PC-9 (cell line): ENCODE measurements at regions not wholly inside any gene's neighbourhood (a gene's known extent, or its start where the extent isn't known, plus 50 kb on each side); places are given as distances from the start of the nearest gene placed in this dataset.
A peak's percentile ranks its signal among the peaks of the same experiment; 100 is the strongest.

Experiments
- BruUV-seq: library from RNA; stranded (reverse); fragments of 400-500 nt; replicated peaks from 2 replicates; lab custom pipeline; 2021; lab: Mats Ljungman, UMichigan
- CTCF ChIA-PET: fragments of 300-600 bp; sonication (Branson Sonifier 250); formaldehyde crosslinking; loops from one replicate; lab custom pipeline; 2022; ENCODE audit warnings: antibody characterized with exemption; lab: Charles Lee
- POLR2A ChIA-PET: fragments of 300-600 bp; sonication (Branson Sonifier 250); formaldehyde crosslinking; loops from one replicate; lab custom pipeline; 2022; ENCODE audit warnings: antibody characterized with exemption; ENCODE audit not compliant: unreplicated experiment; lab: Charles Lee
- DNase-seq, 2 experiments: peaks; one replicate each; pipeline versions ENCODE4 v3.0.0 to v3.0.0-alpha.2; 2015 to 2022; ENCODE audit warnings: mixed read lengths in 1 of 2
- H2AFZ ChIP-seq: fragments of 200-600 bp; sonication (generic); 2 replicates; pipeline ENCODE4 v1.8.1; 2017; ENCODE audit warnings: antibody characterized with exemption
- H3F3A ChIP-seq: fragments of 200-600 bp; sonication (generic); 2 replicates; pipeline ENCODE4 v1.8.1; 2017; ENCODE audit warnings: antibody characterized with exemption, mild to moderate bottlenecking, low read depth; ENCODE audit not compliant: insufficient read depth
- H3K27ac ChIP-seq: fragments of 200-600 bp; sonication (generic); 2 replicates; pipeline ENCODE4 v1.6.1; 2016; ENCODE audit warnings: mixed run types
- H3K27me3 ChIP-seq: fragments of 200-600 bp; sonication (generic); 2 replicates; pipeline ENCODE4 v1.6.1; 2016; ENCODE audit warnings: low read depth, mixed run types; ENCODE audit not compliant: insufficient read depth
- H3K36me3 ChIP-seq: fragments of 200-600 bp; sonication (generic); 2 replicates; pipeline ENCODE4 v1.6.1; 2016; ENCODE audit warnings: low read depth, mixed run types
- H3K4me1 ChIP-seq: fragments of 200-600 bp; sonication (generic); replicated peaks from 2 replicates; pipeline ENCODE4 v1.6.1; 2016; ENCODE audit warnings: mixed run types; ENCODE audit not compliant: insufficient read depth
- H3K4me2 ChIP-seq: fragments of 200-600 bp; sonication (generic); 2 replicates; pipeline ENCODE4 v1.6.1; 2017; ENCODE audit warnings: mixed run types
- H3K4me3 ChIP-seq: fragments of 200-600 bp; sonication (generic); 2 replicates; pipeline ENCODE4 v1.6.1; 2016; ENCODE audit warnings: mixed run types
- H3K79me2 ChIP-seq: fragments of 200-600 bp; sonication (generic); 2 replicates; pipeline ENCODE4 v1.6.1; 2017; ENCODE audit warnings: low read depth, mixed run types
- H3K9me2 ChIP-seq: fragments of 200-600 bp; sonication (generic); 2 replicates; pipeline ENCODE4 v1.8.1; 2017; ENCODE audit warnings: mild to moderate bottlenecking; ENCODE audit not compliant: insufficient read depth
- H3K9me3 ChIP-seq: fragments of 200-600 bp; sonication (generic); 2 replicates; pipeline ENCODE4 v1.8.1; 2016; ENCODE audit warnings: low read depth; ENCODE audit not compliant: insufficient read depth
- H4K20me1 ChIP-seq: fragments of 200-600 bp; sonication (generic); 2 replicates; pipeline ENCODE4 v1.8.1; 2017; ENCODE audit not compliant: insufficient read depth
- EZH2 ChIP-seq: fragments of 200-600 bp; sonication (generic); IDR thresholded peaks from 2 replicates; pipeline ENCODE4 v1.8.0; 2017; ENCODE audit warnings: antibody characterized with exemption, low read depth
- intact Hi-C: fragments of 100-400 bp; cut with micrococcal nuclease; formaldehyde crosslinking; loops from one replicate; pipeline ENCODE4 v1.10.0; 2022; ENCODE audit not compliant: unreplicated experiment
- TF ChIP-seq, protein P1 (sequence below): fragments of 200-600 bp; sonication (generic); conservative IDR thresholded peaks from 2 replicates; pipeline ENCODE4 v1.6.1; 2017; ENCODE audit warnings: mixed run types, antibody characterized with exemption, mild to moderate bottlenecking, moderate library complexity

DNA sequence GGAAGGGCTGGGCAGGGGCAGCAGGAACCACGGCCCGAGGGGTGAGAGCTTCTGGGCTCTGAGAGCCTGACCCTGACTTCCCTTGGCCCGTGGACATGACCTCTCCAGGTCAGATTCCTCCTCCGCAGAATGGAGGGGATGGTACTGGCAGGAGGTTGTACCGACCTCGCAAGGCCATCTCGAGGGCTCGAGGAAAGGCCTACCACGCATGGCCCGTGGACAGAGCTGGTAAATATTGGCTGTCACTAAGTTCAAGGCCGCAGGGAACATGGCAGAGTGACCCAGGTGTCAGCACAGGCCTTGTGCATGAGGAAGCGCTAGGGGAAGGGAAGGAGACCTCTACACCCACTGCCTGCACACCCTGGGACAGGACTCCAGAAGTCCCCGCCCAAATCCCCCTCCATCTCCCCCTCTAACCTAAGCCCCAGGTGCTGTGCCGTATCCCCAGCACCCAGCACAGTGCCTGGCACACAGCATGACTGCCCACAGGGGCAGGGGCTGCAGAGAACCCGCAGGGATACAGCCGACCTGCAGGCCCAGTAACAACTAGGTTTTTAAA, 54.9 kb upstream of the PPP2R5C start:
- Histone ChIP-seq H2AFZ (no peak overlapping the region), H3K79me2 (no peaks in the 10 kb centered on the region), H3K4me2 (peak overlapping the region; percentile 51; the same call in 1 of the 2 replicates), H3K9me3 (no peaks in the 10 kb centered on the region), H3K9me2 (no peaks in the 10 kb centered on the region), H3K27ac (peak overlapping the region; percentile 48), H3K36me3 (no peaks in the 10 kb centered on the region), H3F3A (peaks cover 31% of the 10 kb centered on the region), H3K4me1 (peaks cover 34% of the 10 kb centered on the region), H3K27me3 (no peaks in the 10 kb centered on the region), H3K4me3 (no peak overlapping the region), H4K20me1 (no peaks in the 10 kb centered on the region)
- POLR2A ChIA-PET, result interaction anchor here (0.5 to 0.7 kb wide), 4 partner anchors 63 to 1076 kb away, joined by 3 to 36 read pairs (median 4); no protein-coding TSS in a partner anchor
- BruUV-seq, result no TSS peak
- intact Hi-C loops, result loop anchor here (1.0 to 10.0 kb wide), 11 partner anchors 56 to 608 kb away; partner anchors contain the start of gene ZNF839
- peak in 1 of 2 experiments; percentile 37 for DNase-seq
- CTCF ChIA-PET, result interaction anchor here (0.6 to 2.5 kb wide), 10 partner anchors 12 to 255 kb away, joined by 3 to 30 read pairs (median 6); no protein-coding TSS in a partner anchor
- TF ChIP-seq, protein P1, sequence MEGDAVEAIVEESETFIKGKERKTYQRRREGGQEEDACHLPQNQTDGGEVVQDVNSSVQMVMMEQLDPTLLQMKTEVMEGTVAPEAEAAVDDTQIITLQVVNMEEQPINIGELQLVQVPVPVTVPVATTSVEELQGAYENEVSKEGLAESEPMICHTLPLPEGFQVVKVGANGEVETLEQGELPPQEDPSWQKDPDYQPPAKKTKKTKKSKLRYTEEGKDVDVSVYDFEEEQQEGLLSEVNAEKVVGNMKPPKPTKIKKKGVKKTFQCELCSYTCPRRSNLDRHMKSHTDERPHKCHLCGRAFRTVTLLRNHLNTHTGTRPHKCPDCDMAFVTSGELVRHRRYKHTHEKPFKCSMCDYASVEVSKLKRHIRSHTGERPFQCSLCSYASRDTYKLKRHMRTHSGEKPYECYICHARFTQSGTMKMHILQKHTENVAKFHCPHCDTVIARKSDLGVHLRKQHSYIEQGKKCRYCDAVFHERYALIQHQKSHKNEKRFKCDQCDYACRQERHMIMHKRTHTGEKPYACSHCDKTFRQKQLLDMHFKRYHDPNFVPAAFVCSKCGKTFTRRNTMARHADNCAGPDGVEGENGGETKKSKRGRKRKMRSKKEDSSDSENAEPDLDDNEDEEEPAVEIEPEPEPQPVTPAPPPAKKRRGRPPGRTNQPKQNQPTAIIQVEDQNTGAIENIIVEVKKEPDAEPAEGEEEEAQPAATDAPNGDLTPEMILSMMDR, result no peak
- TF ChIP-seq EZH2, result no peak

DNA sequence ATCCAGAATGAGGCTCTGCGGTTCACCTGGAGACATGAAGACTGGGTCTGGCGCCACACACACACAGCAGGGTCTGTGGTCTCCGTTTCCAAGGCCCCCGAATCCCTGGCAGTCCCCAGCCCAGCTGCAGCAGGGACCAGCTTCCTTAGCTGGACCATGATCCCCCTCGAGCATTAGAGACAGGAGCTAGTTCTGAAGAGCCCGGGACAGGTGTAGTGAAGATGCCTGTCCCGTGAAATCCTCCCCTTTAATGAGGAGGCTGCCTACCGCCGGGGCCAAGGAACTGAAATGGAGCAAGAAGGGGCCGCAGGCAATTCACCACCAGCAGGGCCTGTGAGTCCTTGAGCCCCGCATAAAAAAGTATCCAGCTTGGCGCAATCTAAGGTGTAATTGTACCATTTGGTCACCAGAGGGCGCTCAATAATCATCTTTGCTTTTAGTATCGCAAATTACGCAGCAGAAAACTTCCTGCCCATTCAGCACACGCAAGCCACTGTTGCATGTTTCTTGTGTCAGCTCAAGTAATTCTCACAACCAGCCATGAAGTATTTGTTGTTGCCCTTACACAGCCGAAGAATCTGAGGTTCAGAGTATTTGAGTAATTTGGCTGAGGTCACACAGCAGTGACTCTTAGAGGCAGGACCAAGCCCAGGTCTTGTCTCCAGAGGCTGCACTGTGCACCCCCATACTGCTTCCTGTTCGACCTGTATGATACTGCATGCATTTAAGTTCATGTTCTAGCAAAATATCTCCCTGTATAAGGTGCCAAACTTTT, 54.3 kb upstream of the PPP2R5C start:
- H4K20me1 ChIP-seq, result no peaks in the 10 kb centered on the region
- no TSS peak for BruUV-seq
- DNase-seq, result peak; percentile 74 to 87
- ChIA-PET CTCF (interaction anchor here (0.6 to 2.5 kb wide), 10 partner anchors 13 to 254 kb away, joined by 3 to 30 read pairs (median 6); no protein-coding TSS in a partner anchor), POLR2A (interaction anchor here (0.6 to 0.9 kb wide), 6 partner anchors 24 to 390 kb away, joined by 4 to 7 read pairs (median 4); no protein-coding TSS in a partner anchor)
- H3K4me1 ChIP-seq, result peaks cover 34% of the 10 kb centered on the region
- no peaks in the 10 kb centered on the region for H3K9me2 ChIP-seq
- no peak for TF ChIP-seq EZH2
- TF ChIP-seq, protein P1, result peak; percentile 100
- H2AFZ ChIP-seq, result 0 out of 2 replicates have a peak overlapping the region, but pooled peaks have one; percentile 15
- H3K4me2 ChIP-seq, result peak overlapping the region; percentile 59
- H3K36me3 ChIP-seq, result no peaks in the 10 kb centered on the region
- no peaks in the 10 kb centered on the region for H3K27me3 ChIP-seq
- peaks cover 31% of the 10 kb centered on the region for H3F3A ChIP-seq
- peak overlapping the region; percentile 48; the same call in 1 of the 2 replicates for H3K27ac ChIP-seq
- intact Hi-C loops, result loop anchor here (1.0 to 10.0 kb wide), 11 partner anchors 55 to 608 kb away; partner anchors contain the start of gene ZNF839
- H3K9me3 ChIP-seq, result no peaks in the 10 kb centered on the region
- H3K4me3 ChIP-seq, result no peak overlapping the region
- no peaks in the 10 kb centered on the region for H3K79me2 ChIP-seq
